SKM-1 (cell line): ENCODE measurements at regions not wholly inside any gene's neighbourhood (a gene's known extent, or its start where the extent isn't known, plus 50 kb on each side); places are given as distances from the start of the nearest gene placed in this dataset.

Experiments
- DNase-seq: peaks from one replicate; lab custom pipeline; 2025; ENCODE audit not compliant: unreplicated experiment; lab: John Stamatoyannopoulos, UW

GRCh38 chr4:124343661-124344171 is 368.8 kb downstream of the ANKRD50 start:
- no peak for DNase-seq

GRCh38 chr4:124372916-124373315 is 339.6 kb downstream of the ANKRD50 start:
- DNase-seq, result no peak

GRCh38 chr4:124386163-124386562 is 326.4 kb downstream of the ANKRD50 start:
- DNase-seq, result no peak

GRCh38 chr4:124386648-124387047 is 325.9 kb downstream of the ANKRD50 start:
- no peak for DNase-seq

GRCh38 chr4:124389591-124389990 is 322.9 kb downstream of the ANKRD50 start:
- DNase-seq, result no peak

- no peak for DNase-seq
These were observed 321.7 kb downstream of the ANKRD50 start for GRCh38 chr4:124390861-124391260.

GRCh38 chr4:124396333-124396732 is 316.2 kb downstream of the ANKRD50 start:
- no peak for DNase-seq

GRCh38 chr4:124401606-124402005 is 310.9 kb downstream of the ANKRD50 start:
- no peak for DNase-seq

- DNase-seq, result no peak
These were observed 303.5 kb downstream of the ANKRD50 start for GRCh38 chr4:124409044-124409443.

GRCh38 chr4:124414276-124415040 is 298.1 kb downstream of the ANKRD50 start:
- DNase-seq, result no peak

- no peak for DNase-seq
These were observed 297.4 kb downstream of the ANKRD50 start for GRCh38 chr4:124415146-124415545.

GRCh38 chr4:124417371-124417770 is 295.2 kb downstream of the ANKRD50 start:
- DNase-seq, result no peak

- no peak for DNase-seq
These were observed 292.3 kb downstream of the ANKRD50 start for GRCh38 chr4:124420166-124420695.

- no peak for DNase-seq
These were observed 289.4 kb downstream of the ANKRD50 start for GRCh38 chr4:124423160-124423559.

GRCh38 chr4:124426279-124426678 is 286.3 kb downstream of the ANKRD50 start:
- DNase-seq, result no peak

- no peak for DNase-seq
These were observed 285.3 kb downstream of the ANKRD50 start for GRCh38 chr4:124427095-124427767.

- no peak for DNase-seq
These were observed 283.9 kb downstream of the ANKRD50 start for GRCh38 chr4:124428648-124429047.

GRCh38 chr4:124429746-124430250 is 282.7 kb downstream of the ANKRD50 start:
- DNase-seq, result no peak

- no peak for DNase-seq
These were observed 280.8 kb downstream of the ANKRD50 start for GRCh38 chr4:124431653-124432192.

- DNase-seq, result no peak
These were observed 280.0 kb downstream of the ANKRD50 start for GRCh38 chr4:124432500-124432899.

GRCh38 chr4:124433044-124433443 is 279.5 kb downstream of the ANKRD50 start:
- no peak for DNase-seq

- no peak for DNase-seq
These were observed 279.0 kb downstream of the ANKRD50 start for GRCh38 chr4:124433500-124433899.
